Astrocyte of the spinal cord (primary cell): ENCODE measurements at regions not wholly inside any gene's neighbourhood (a gene's known extent, or its start where the extent isn't known, plus 50 kb on each side); places are given as distances from the start of the nearest gene placed in this dataset.

Experiments
- DNase-seq: peaks from one replicate; pipeline ENCODE4 v3.0.0; 2011; ENCODE audit warnings: low read depth, low spot score
- H3K4me3 ChIP-seq: 2 replicates; pipeline ENCODE4 v1.5.1; 2011; ENCODE audit warnings: low read depth, mild to moderate bottlenecking, low read length, moderate library complexity
- in situ Hi-C: cut with HindIII; loops from 2 replicates; pipeline ENCODE4 v1.10.0; 2017; ENCODE audit warnings: low sequenced_read_pairs
- TF ChIP-seq, protein P1 (sequence below): IDR thresholded peaks from 2 replicates; pipeline ENCODE4 v1.5.1; 2012; ENCODE audit warnings: low read depth, mild to moderate bottlenecking, low read length, inconsistent platforms

DNA sequence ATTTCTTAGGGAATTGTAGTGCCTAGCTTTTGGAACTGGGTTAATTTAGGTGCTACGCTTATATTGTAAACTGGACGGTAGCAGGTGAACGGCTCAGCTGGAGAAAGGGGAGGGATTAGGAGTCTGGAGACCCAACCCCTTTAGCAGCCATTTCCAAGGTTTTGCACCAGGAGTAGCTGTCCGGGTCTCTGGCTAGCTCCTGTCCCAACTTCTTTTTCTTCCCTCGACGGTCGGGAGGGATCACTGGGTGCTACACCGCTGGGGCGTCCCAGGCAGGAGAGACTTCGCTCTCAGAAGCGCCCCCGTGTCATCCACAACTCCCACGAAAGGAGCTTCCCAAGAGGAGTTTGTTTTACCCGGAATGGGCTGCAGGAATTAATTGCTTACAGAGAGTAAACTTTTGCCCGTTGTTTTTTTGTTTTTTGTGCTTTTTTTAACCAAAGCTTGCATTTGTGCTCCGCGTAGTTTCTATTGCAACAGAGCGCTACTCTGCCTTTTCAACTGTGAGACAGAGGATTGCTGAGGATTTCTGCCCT, 1640.9 kb upstream of the C9orf72 start:
- TF ChIP-seq, protein P1, sequence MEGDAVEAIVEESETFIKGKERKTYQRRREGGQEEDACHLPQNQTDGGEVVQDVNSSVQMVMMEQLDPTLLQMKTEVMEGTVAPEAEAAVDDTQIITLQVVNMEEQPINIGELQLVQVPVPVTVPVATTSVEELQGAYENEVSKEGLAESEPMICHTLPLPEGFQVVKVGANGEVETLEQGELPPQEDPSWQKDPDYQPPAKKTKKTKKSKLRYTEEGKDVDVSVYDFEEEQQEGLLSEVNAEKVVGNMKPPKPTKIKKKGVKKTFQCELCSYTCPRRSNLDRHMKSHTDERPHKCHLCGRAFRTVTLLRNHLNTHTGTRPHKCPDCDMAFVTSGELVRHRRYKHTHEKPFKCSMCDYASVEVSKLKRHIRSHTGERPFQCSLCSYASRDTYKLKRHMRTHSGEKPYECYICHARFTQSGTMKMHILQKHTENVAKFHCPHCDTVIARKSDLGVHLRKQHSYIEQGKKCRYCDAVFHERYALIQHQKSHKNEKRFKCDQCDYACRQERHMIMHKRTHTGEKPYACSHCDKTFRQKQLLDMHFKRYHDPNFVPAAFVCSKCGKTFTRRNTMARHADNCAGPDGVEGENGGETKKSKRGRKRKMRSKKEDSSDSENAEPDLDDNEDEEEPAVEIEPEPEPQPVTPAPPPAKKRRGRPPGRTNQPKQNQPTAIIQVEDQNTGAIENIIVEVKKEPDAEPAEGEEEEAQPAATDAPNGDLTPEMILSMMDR, result no peak
- peak overlapping the region; percentile 46 for H3K4me3 ChIP-seq
- DNase-seq, result peak; percentile 51
- in situ Hi-C loops, result no loop called here

DNA sequence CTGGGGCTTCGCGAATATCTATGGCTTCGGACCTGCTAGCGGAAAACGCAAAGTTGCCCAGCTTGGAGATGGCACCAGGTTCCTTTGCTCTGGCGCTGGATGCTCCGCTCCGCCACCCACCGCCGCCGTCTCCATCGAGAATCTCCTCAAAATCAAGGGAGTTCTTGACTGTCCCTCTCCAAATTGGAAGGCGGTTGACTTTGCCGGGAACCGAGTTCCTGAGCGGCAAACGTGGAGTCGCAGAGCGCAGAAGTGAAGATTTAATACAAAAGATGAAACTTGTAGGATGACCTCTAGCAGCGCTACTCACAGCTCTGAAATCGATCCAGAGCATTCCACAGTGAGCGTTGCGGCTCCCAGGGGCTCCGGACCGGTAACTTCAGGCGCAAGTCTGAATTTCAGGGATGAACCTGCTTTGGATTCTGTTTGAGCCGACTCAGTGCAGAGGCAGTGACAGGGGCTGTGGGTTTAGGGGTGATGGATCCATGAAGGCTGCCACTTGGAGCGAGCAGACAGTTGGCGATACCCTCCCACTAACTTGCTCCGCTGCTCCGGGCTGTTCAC, 1641.5 kb upstream of the C9orf72 start:
- TF ChIP-seq, protein P1, result no peak
- no peak for DNase-seq
- in situ Hi-C loops, result no loop called here
- H3K4me3 ChIP-seq, result peak overlapping the region; percentile 46

GRCh38 chr9:29217966-29218365, 1644.7 kb upstream of the C9orf72 start:
- TF ChIP-seq, protein P1, result no peak
- H3K4me3 ChIP-seq, result no peak overlapping the region
- in situ Hi-C loops, result no loop called here
- no peak for DNase-seq

DNA sequence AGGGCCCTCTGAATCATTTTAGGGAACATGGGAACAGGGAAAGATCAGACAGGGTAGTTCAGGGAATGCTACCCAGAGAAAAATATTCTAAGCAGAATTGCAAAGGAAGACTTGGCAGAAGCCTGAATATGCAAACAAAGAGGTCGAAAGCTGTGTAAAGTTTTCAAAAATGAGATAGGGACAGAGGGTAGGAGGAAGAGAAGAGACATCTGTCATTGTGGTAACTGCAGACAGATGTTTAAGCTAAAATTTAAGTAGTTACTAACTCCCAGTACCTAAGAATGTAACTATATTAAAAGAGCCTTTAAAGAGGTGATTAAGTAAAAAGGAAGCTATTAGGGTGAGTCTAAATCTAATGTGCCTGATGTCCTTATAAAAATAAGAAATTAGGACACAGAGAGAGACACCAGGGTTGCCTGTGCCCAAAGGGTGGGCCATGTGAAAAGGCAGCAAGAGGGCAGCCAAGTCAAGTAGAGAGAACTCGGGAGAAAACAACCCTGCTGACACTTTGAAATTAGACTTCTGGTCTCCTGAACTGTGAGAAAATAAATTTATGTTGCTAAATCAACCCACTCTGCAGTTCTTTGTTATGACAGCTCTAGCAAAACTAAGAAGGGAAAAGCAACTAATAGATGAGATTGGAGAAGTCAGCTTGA, 1647.4 kb upstream of the C9orf72 start:
- TF ChIP-seq, protein P1, result no peak
- in situ Hi-C loops, result no loop called here
- no peak overlapping the region for H3K4me3 ChIP-seq
- DNase-seq, result no peak

DNA sequence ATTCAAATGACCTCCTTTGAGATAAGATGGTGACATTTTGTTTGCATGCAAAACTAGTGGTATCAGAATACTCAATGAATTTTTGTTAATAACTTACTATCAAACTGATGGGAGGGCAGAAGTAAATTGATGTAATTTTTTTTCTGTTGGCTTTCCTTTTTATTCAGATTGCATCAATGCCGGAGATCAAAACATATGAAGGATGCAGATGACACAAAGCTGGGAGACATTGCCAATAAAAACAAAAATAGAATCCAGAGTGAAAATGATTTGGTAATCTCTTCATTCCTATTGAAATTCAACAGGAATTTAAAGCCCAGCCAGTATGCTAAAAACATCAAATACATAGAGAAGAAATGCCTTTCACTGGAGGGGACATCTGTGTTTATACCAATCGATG, 1655.3 kb upstream of the C9orf72 start:
- H3K4me3 ChIP-seq, result no peak overlapping the region
- in situ Hi-C loops, result no loop called here
- TF ChIP-seq, protein P1, result no peak

DNA sequence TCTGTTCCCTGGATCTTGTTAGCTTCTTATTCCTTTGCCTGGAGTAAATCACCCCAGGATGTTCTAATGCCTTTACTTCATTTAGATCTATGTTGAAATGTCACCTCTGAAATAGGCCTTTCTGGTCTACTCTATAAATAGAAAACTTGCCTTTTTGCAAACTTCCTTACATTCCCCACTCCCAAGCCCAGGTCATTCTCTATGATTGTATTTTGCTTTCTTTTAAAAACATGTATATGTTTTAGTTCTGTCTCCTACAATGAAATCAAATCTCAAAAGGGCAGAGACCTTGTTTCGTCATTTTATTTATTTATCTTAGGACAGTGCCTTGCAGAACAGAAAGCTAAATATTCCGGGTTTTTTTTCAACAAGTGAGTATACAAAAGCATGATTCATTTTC, 1657.7 kb upstream of the C9orf72 start:
- DNase-seq, result no peak
- in situ Hi-C loops, result no loop called here
- TF ChIP-seq, protein P1, result no peak
- no peak overlapping the region for H3K4me3 ChIP-seq

More for the DNA sequence above, 1655.3 kb upstream of the C9orf72 start:
- no peak for DNase-seq
